ENCODE measurements at regions not wholly inside any gene's neighbourhood (a gene's known extent, or its start where the extent isn't known, plus 50 kb on each side); places are given as distances from the start of the nearest gene placed in this dataset.
A peak's percentile ranks its signal among the peaks of the same experiment; 100 is the strongest.

DNA sequence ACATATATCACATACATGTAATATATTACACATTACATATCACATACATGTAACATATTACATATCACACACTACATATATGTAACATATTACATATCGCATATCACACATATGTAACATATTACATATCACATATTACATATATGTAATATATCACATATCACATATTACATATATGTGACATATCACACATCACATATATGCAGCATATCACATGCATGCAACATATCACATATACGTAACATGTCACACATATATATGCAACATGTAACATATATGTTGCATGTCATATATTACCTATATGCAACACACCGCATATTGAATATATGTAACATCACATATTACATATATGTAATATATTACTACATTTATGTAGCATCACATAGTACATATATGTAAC, 211.2 kb downstream of the ARL6IP6 start:
- TF ChIP-seq, protein P1, sequence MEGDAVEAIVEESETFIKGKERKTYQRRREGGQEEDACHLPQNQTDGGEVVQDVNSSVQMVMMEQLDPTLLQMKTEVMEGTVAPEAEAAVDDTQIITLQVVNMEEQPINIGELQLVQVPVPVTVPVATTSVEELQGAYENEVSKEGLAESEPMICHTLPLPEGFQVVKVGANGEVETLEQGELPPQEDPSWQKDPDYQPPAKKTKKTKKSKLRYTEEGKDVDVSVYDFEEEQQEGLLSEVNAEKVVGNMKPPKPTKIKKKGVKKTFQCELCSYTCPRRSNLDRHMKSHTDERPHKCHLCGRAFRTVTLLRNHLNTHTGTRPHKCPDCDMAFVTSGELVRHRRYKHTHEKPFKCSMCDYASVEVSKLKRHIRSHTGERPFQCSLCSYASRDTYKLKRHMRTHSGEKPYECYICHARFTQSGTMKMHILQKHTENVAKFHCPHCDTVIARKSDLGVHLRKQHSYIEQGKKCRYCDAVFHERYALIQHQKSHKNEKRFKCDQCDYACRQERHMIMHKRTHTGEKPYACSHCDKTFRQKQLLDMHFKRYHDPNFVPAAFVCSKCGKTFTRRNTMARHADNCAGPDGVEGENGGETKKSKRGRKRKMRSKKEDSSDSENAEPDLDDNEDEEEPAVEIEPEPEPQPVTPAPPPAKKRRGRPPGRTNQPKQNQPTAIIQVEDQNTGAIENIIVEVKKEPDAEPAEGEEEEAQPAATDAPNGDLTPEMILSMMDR (conservative IDR thresholded peaks at IDR 0.05): no peak
- no peak for TF ChIP-seq ZFX (IDR thresholded peaks at IDR 0.05)
- H3K27ac ChIP-seq: no peak overlapping the region

DNA sequence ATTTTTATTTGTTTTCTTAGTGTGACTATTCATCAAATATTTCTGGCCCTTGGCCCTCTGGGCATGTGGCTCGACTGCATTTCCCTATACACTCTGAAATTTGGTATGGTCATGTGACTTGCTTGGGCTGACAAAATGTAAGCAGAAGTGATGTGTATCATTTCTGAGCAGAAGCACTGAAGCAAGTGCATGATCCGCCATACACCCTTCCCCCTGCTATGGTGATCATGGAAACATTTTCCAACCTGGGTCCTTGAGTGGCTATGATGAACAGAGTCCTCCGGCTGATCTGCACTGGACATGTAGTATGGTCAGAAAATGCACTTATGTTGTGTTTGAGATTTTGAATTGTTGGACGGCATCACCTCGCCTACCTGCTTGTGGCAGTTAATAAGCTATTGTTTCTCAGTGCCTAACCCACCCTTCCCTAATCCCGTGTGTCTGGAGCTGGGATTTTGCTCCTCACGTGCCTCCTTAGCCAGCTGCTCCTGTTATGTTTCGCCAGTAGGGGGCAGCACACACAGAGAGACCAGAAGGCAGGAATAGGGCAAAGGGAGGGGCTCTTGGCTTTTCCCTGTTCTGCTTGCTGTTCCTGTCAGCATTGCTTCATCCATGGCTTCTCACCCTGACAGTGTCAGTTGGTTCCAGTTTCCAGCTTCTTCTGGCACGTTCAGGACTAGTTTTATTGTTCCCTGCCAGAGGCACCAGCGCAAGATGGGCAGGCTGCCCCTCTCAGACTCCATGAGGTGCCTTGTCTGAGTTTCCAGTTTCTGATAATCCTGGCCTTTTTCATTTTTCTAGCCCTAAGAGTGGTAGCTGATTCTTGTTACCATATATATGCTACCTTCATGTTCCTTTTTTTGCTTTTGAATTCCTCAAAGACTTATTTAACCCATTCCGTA, 207.4 kb downstream of the ARL6IP6 start:
- H3K27ac ChIP-seq: no peak overlapping the region
- TF ChIP-seq, protein P1 (conservative IDR thresholded peaks at IDR 0.05): peak; percentile 86
- TF ChIP-seq ZFX (IDR thresholded peaks at IDR 0.05): no peak

DNA sequence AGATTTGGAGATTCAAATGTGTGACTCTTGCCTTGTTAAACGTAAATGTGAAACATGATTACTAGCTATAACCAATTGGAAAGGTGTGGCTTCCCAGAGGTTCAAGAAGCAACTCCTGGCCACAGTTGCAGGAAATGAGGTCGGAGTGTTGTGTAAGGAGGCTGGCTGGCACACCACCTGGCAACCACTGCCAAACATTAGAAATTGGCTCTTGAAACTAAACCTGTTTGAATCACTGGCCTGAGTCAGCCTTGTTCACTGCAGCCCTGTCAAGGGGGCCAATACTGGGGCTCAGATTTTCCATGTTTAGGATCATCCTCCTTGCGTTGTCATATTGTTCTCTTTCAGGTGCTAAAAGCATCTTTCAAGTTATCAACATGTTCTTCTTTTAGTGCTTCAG, 206.3 kb downstream of the ARL6IP6 start:
- TF ChIP-seq, protein P1 (conservative IDR thresholded peaks at IDR 0.05): no peak
- TF ChIP-seq ZFX (IDR thresholded peaks at IDR 0.05): no peak
- no peak overlapping the region for H3K27ac ChIP-seq

DNA sequence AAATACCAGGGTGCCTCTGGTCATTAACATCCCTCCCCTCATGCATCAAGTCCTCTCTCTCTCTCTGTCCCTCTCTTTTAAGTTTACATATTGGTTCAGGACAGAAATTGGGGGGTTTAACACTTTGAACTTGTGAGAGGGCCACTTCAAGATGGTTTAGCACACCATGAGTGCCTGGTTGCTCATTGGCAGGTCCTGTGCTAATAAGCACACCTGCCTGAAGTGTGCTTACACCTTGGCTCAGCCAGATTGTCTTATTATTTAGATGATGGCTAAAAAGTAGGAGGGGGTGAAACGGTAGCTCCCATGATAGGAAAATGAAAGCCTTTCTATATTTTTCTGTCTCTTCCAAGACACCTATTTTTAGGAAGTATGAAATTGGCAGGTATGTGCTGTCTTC, 205.8 kb downstream of the ARL6IP6 start:
- TF ChIP-seq, protein P1 (conservative IDR thresholded peaks at IDR 0.05): no peak
- no peak for TF ChIP-seq ZFX (IDR thresholded peaks at IDR 0.05)
- no peak overlapping the region for H3K27ac ChIP-seq

DNA sequence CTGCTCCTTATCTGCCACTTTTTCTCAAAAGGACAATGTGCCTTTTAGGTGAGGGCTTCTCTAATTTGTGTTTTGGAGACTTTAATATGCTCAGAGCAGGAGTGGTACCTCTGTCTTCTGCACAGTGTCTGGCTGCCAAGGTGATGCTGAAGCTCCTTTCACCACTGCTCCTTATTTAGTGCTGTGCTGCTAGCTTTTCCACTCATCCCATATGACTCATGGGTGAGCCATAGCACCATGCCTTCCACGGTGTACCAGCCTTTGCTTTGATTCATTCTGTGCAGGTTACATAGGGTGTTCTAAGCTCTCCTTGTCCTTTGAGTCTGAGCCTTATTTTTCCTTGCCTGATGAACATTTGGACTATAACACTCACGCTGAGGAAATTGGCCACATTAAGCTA, 202.4 kb downstream of the ARL6IP6 start:
- TF ChIP-seq, protein P1 (conservative IDR thresholded peaks at IDR 0.05): no peak
- TF ChIP-seq ZFX (IDR thresholded peaks at IDR 0.05): no peak
- H3K27ac ChIP-seq: no peak overlapping the region

DNA sequence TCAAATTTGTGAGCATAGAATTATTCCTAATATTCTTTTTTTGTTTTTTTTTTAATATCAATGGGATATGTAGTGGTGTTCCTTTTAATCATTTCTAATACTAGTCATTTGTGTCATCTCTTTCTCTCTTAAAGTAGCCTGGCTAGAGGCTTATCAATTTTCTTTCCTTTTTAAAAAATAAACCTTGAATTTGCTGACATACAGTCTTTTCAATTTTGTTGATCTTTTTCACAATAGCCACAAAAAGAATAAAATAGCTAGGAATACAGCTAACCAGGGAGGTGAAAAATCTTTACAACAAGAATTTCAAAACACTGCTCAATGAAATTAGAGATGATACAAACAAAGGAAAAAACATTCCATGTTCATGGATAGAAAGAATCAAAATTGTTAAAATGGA, 192.6 kb downstream of the ARL6IP6 start:
- H3K27ac ChIP-seq: no peak overlapping the region
- TF ChIP-seq, protein P1 (conservative IDR thresholded peaks at IDR 0.05): no peak
- TF ChIP-seq ZFX (IDR thresholded peaks at IDR 0.05): no peak

DNA sequence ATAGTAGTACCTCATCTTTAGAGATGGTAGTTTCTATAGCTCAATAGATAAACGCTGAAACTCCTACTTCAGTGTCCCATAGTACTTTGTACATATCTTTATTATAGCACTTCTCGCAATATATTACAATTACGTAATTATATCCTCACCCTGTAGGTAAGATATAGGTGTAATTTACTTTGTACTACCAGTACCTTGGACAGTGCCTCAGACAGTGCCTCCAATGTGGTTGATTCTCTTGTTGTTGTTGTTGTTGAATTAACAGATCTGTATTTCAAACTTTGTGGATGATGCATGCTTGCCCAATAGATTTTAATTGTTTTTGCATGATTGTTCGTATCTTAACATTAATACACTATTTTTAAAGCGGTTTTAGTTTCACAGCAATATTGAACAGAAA, 188.6 kb downstream of the ARL6IP6 start:
- no peak overlapping the region for H3K27ac ChIP-seq
- TF ChIP-seq, protein P1 (conservative IDR thresholded peaks at IDR 0.05): no peak
- no peak for TF ChIP-seq ZFX (IDR thresholded peaks at IDR 0.05)
